HEK293T (cell line): ENCODE measurements at regions not wholly inside any gene's neighbourhood (a gene's known extent, or its start where the extent isn't known, plus 50 kb on each side); places are given as distances from the start of the nearest gene placed in this dataset.

Experiments
- CTCF ChIA-PET: fragments of 350-600 bp; formaldehyde crosslinking; extraction: SDS; loops from one replicate; lab custom pipeline; 2021; ENCODE audit warnings: antibody characterized with exemption, inconsistent platforms; lab: Yijun Ruan, JAX
- POLR2A ChIA-PET: fragments of 350-600 bp; formaldehyde crosslinking; extraction: SDS; loops from one replicate; lab custom pipeline; 2020; ENCODE audit warnings: antibody characterized with exemption, inconsistent platforms; lab: Yijun Ruan, JAX
- DNase-seq: peaks from one replicate; pipeline ENCODE4 v3.0.0; 2012; ENCODE audit warnings: mixed read lengths; ENCODE audit errors: extremely low spot score
- ARNT ChIP-seq: fragments of 450-650 bp; IDR thresholded peaks from 2 replicates; pipeline ENCODE4 v1.6.1; 2017; ENCODE audit warnings: mild to moderate bottlenecking
- BHLHE40 ChIP-seq: fragments of 450-650 bp; IDR thresholded peaks from 2 replicates; pipeline ENCODE4 v1.6.1; 2016; ENCODE audit warnings: mild to moderate bottlenecking, moderate library complexity, borderline replicate concordance
- CTBP1 ChIP-seq: fragments of 450-650 bp; IDR thresholded peaks from 2 replicates; pipeline ENCODE4 v1.6.1; 2016; ENCODE audit warnings: borderline replicate concordance
- ELF4 ChIP-seq: fragments of 450-650 bp; IDR thresholded peaks from 2 replicates; pipeline ENCODE4 v1.6.1; 2017; ENCODE audit warnings: antibody characterized with exemption
- FOXA1 ChIP-seq: fragments of 450-650 bp; IDR thresholded peaks from 2 replicates; pipeline ENCODE4 v1.6.1; 2016; ENCODE audit warnings: mild to moderate bottlenecking
- FOXK2 ChIP-seq: fragments of 450-650 bp; IDR thresholded peaks from 2 replicates; pipeline ENCODE4 v1.6.1; 2016; ENCODE audit warnings: mild to moderate bottlenecking
- FOXM1 ChIP-seq: fragments of 450-650 bp; IDR thresholded peaks from 2 replicates; pipeline ENCODE4 v1.6.1; 2017; ENCODE audit warnings: mild to moderate bottlenecking, borderline replicate concordance
- HDGF ChIP-seq: fragments of 450-650 bp; IDR thresholded peaks from 2 replicates; pipeline ENCODE4 v1.6.1; 2017; ENCODE audit warnings: antibody characterized with exemption, borderline replicate concordance
- L3MBTL2 ChIP-seq: fragments of 450-650 bp; conservative IDR thresholded peaks from 2 replicates; pipeline ENCODE4 v1.6.1; 2016; ENCODE audit warnings: mild to moderate bottlenecking
- LEF1 ChIP-seq: fragments of 450-650 bp; IDR thresholded peaks from 2 replicates; pipeline ENCODE4 v1.6.1; 2017; ENCODE audit warnings: mild to moderate bottlenecking, borderline replicate concordance
- NFRKB ChIP-seq: fragments of 450-650 bp; IDR thresholded peaks from 2 replicates; pipeline ENCODE4 v1.6.1; 2016; ENCODE audit warnings: mild to moderate bottlenecking, moderate library complexity
- PKNOX1 ChIP-seq: fragments of 450-650 bp; IDR thresholded peaks from 2 replicates; pipeline ENCODE4 v1.6.1; 2016
- SP1 ChIP-seq: fragments of 450-650 bp; IDR thresholded peaks from 2 replicates; pipeline ENCODE4 v1.6.1; 2017
- SUZ12 ChIP-seq: fragments of 450-650 bp; IDR thresholded peaks from 2 replicates; pipeline ENCODE4 v1.6.1; 2016; ENCODE audit warnings: mild to moderate bottlenecking
- TARDBP ChIP-seq: fragments of 450-650 bp; IDR thresholded peaks from 2 replicates; pipeline ENCODE4 v1.6.1; 2016
- ZNF384 ChIP-seq: fragments of 450-650 bp; IDR thresholded peaks from 2 replicates; pipeline ENCODE4 v1.6.1; 2016

GRCh38 chr1:223462047-223462630, 68.9 kb downstream of the CCDC185 start:
- no peak for TF ChIP-seq NFRKB
- no peak for TF ChIP-seq FOXA1
- TF ChIP-seq LEF1, result no peak
- no peak for TF ChIP-seq ELF4
- TF ChIP-seq FOXK2, result no peak
- no peak for TF ChIP-seq CTBP1
- no peak for TF ChIP-seq TARDBP
- TF ChIP-seq SUZ12, result no peak
- no peak for TF ChIP-seq SP1
- no peak for TF ChIP-seq BHLHE40
- TF ChIP-seq L3MBTL2, result no peak
- TF ChIP-seq PKNOX1, result no peak
- no peak for TF ChIP-seq HDGF
- TF ChIP-seq FOXM1, result no peak
- TF ChIP-seq ARNT, result no peak
- TF ChIP-seq ZNF384, result no peak
- ChIA-PET POLR2A (no interaction called here), CTCF (interaction anchor here (0.9 kb wide), 1 partner anchor 94 kb away, joined by 3 read pairs; no protein-coding TSS in a partner anchor)
- no peak for DNase-seq

GRCh38 chr1:223462866-223463404, 69.7 kb downstream of the CCDC185 start:
- DNase-seq, result no peak
- ChIA-PET CTCF (interaction anchor here (0.9 kb wide), 1 partner anchor 94 kb away, joined by 3 read pairs; no protein-coding TSS in a partner anchor), POLR2A (no interaction called here)
- TF ChIP-seq HDGF (no peak), SP1 (no peak), ELF4 (no peak), FOXM1 (no peak), PKNOX1 (no peak), SUZ12 (no peak), FOXK2 (no peak), BHLHE40 (no peak)

GRCh38 chr1:223466151-223466550, 72.9 kb downstream of the CCDC185 start:
- no peak for DNase-seq
- ChIA-PET POLR2A (no interaction called here), CTCF (no interaction called here)
- TF ChIP-seq ARNT (no peak), ZNF384 (no peak), HDGF (no peak), LEF1 (no peak), ELF4 (no peak), NFRKB (no peak), TARDBP (no peak), SUZ12 (no peak), SP1 (no peak), L3MBTL2 (no peak), FOXM1 (no peak), BHLHE40 (no peak), FOXK2 (no peak), FOXA1 (no peak), PKNOX1 (no peak), CTBP1 (no peak)

- CTCF ChIA-PET, result interaction anchor here (1.2 kb wide), 1 partner anchor 342 kb away, joined by 3 read pairs; no protein-coding TSS in a partner anchor
- TF ChIP-seq CTBP1 (no peak), BHLHE40 (no peak), SP1 (no peak), NFRKB (no peak), FOXK2 (no peak), SUZ12 (no peak), HDGF (no peak), ELF4 (no peak), TARDBP (no peak), PKNOX1 (no peak), LEF1 (no peak), FOXA1 (no peak)
- no peak for DNase-seq
- POLR2A ChIA-PET, result no interaction called here
Observed at GRCh38 chr1:223471566-223471965, 78.4 kb downstream of the CCDC185 start.

- no peak for DNase-seq
- ChIA-PET POLR2A (no interaction called here), CTCF (interaction anchor here (1.2 kb wide), 1 partner anchor 342 kb away, joined by 3 read pairs; no protein-coding TSS in a partner anchor)
- TF ChIP-seq LEF1 (no peak), FOXK2 (no peak), L3MBTL2 (no peak), FOXA1 (no peak), NFRKB (no peak)
Observed at GRCh38 chr1:223472057-223472456, 78.8 kb downstream of the CCDC185 start.
